Endodermal cell (in vitro differentiated cells): ENCODE measurements at regions not wholly inside any gene's neighbourhood (a gene's known extent, or its start where the extent isn't known, plus 50 kb on each side); places are given as distances from the start of the nearest gene placed in this dataset.

ENCODE experiments used
- DNase-seq: peaks from one replicate; pipeline ENCODE4 v3.0.0-alpha.2; 2017
- H3K27ac ChIP-seq: 2 replicates; pipeline ENCODE4 v1.5.1; 2013; ENCODE audit warnings: mild to moderate bottlenecking, low read depth, low read length, moderate library complexity
- H3K27me3 ChIP-seq: 2 replicates; pipeline ENCODE4 v1.6.1; 2013; ENCODE audit warnings: mild to moderate bottlenecking, low read length, moderate library complexity; ENCODE audit not compliant: insufficient read depth, control insufficient read depth, poor library complexity, severe bottlenecking
- H3K36me3 ChIP-seq: 2 replicates; pipeline ENCODE4 v1.7.0; 2013; ENCODE audit warnings: mild to moderate bottlenecking, low read length, moderate library complexity; ENCODE audit not compliant: control insufficient read depth, insufficient read depth
- H3K4me1 ChIP-seq: one replicate; pipeline ENCODE4 v1.7.0; 2013; ENCODE audit warnings: low read length; ENCODE audit not compliant: control insufficient read depth, insufficient read depth
- H3K4me3 ChIP-seq: 2 replicates; pipeline ENCODE4 v1.5.1; 2013; ENCODE audit warnings: mild to moderate bottlenecking, low read length, moderate library complexity
- H3K9ac ChIP-seq: 2 replicates; pipeline ENCODE4 v1.6.1; 2013; ENCODE audit warnings: mild to moderate bottlenecking, low read length, moderate library complexity; ENCODE audit not compliant: poor library complexity, severe bottlenecking; ENCODE audit errors: extremely low read depth
- H3K9me3 ChIP-seq: 2 replicates; pipeline ENCODE4 v1.6.1; 2013; ENCODE audit warnings: mild to moderate bottlenecking, low read length, moderate library complexity; ENCODE audit not compliant: control insufficient read depth
- H3K27ac Mint-ChIP-seq: 2 replicates; pipeline ENCODE4 v1.8.0; 2020; ENCODE audit warnings: mixed read lengths
- H3K27me3 Mint-ChIP-seq: 2 replicates; pipeline ENCODE4 v1.8.0; 2021; ENCODE audit warnings: mild to moderate bottlenecking, mixed read lengths; ENCODE audit not compliant: insufficient read depth
- H3K36me3 Mint-ChIP-seq: 2 replicates; pipeline ENCODE4 v1.8.0; 2020; ENCODE audit warnings: low read depth, mixed read lengths
- H3K4me1 Mint-ChIP-seq: 2 replicates; pipeline ENCODE4 v1.8.0; 2020; ENCODE audit warnings: mixed read lengths
- H3K4me3 Mint-ChIP-seq: 2 replicates; pipeline ENCODE4 v1.8.0; 2020; ENCODE audit warnings: mild to moderate bottlenecking, moderate library complexity, mixed read lengths
- H3K9me3 Mint-ChIP-seq: 2 replicates; pipeline ENCODE4 v1.8.0; 2020; ENCODE audit warnings: mild to moderate bottlenecking, mixed read lengths
- WGBS, 2 experiments: methylation state at CpG; one replicate each; pipeline versions ENCODE4 v1.1.5 to v1.1.7; 2013; ENCODE audit warnings: missing lambda C conversion rate in 2 of 2, mixed read lengths in 1 of 2; ENCODE audit not compliant: insufficient coverage in 1 of 2, insufficient read length in 1 of 2; 5-methylcytosine and 5-hydroxymethylcytosine counted together
- TF ChIP-seq, protein P1 (sequence below): fragments of 200-600 bp; sonication (generic); conservative IDR thresholded peaks from 2 replicates; pipeline ENCODE4 v1.5.0; 2021; ENCODE audit warnings: antibody characterized with exemption, mild to moderate bottlenecking

DNA sequence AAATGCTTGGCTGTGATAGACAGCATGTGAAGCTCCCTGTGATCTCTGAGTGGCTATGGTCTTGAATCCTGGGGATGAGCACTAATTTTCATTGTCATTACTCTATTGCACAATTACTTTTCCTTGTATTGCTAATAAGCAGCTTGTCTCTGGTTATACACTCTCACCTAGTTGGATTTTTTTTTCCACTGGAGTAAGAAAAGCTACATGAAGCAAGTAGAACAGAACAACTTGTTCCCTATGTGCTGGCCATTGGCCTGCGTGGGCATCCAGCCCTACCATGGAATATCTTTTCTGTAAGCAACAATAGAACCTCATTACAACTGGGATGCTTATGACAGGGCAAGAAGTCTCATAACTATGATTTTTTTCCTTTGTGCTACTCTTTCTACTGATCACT is 807.4 kb downstream of the TNS3 start:
- TF ChIP-seq, protein P1, sequence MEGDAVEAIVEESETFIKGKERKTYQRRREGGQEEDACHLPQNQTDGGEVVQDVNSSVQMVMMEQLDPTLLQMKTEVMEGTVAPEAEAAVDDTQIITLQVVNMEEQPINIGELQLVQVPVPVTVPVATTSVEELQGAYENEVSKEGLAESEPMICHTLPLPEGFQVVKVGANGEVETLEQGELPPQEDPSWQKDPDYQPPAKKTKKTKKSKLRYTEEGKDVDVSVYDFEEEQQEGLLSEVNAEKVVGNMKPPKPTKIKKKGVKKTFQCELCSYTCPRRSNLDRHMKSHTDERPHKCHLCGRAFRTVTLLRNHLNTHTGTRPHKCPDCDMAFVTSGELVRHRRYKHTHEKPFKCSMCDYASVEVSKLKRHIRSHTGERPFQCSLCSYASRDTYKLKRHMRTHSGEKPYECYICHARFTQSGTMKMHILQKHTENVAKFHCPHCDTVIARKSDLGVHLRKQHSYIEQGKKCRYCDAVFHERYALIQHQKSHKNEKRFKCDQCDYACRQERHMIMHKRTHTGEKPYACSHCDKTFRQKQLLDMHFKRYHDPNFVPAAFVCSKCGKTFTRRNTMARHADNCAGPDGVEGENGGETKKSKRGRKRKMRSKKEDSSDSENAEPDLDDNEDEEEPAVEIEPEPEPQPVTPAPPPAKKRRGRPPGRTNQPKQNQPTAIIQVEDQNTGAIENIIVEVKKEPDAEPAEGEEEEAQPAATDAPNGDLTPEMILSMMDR: no peak
- Mint-ChIP-seq H3K4me3 (no peak overlapping the region), H3K27ac (no peak overlapping the region), H3K27me3 (no peaks in the 10 kb centered on the region), H3K9me3 (peaks cover 8% of the 10 kb centered on the region), H3K4me1 (peaks cover 25% of the 10 kb centered on the region), H3K36me3 (no peaks in the 10 kb centered on the region)
- Histone ChIP-seq H3K27me3 (no peaks in the 10 kb centered on the region), H3K4me3 (no peak overlapping the region), H3K36me3 (no peaks in the 10 kb centered on the region), H3K27ac (no peak overlapping the region), H3K9ac (no peak overlapping the region), H3K9me3 (peaks cover 4% of the 10 kb centered on the region), H3K4me1 (no peaks in the 10 kb centered on the region)
- no peak for DNase-seq
- WGBS, 2 experiments: 92 to 100% methylated on average over 1 of the region's 1 CpG

DNA sequence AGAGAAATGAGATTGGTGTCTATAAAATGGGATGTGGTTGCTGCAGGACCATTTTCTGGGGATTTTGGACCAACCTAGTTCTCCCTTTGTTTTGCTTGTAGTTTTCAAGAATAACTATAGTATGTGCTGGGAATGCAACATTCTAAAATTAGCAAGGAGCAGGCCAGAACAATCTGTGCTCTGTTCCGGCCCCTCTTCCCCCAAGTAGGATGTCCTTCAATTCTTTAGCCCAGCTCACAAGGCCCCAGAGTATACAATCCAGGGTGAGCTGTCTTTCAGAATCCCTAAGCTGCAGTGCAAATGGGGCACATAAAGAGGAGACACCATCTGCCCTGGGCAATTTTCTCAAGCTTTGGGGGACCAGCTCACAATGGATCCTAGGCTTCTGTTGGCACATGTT is 809.1 kb downstream of the TNS3 start:
- no peaks in the 10 kb centered on the region for H3K27me3 Mint-ChIP-seq
- Histone ChIP-seq H3K9me3 (peaks cover 21% of the 10 kb centered on the region), H3K4me1 (no peaks in the 10 kb centered on the region), H3K27ac (no peak overlapping the region), H3K36me3 (no peaks in the 10 kb centered on the region), H3K4me3 (no peak overlapping the region), H3K27me3 (no peaks in the 10 kb centered on the region), H3K9ac (no peak overlapping the region)
- H3K36me3 Mint-ChIP-seq: peaks cover 5% of the 10 kb centered on the region
- H3K9me3 Mint-ChIP-seq: peaks cover 20% of the 10 kb centered on the region
- H3K27ac Mint-ChIP-seq: no peak overlapping the region
- H3K4me3 Mint-ChIP-seq: no peak overlapping the region
- H3K4me1 Mint-ChIP-seq: peaks cover 25% of the 10 kb centered on the region
- DNase-seq: no peak
- TF ChIP-seq, protein P1: no peak
- 95 to 100% methylated on average over 1 of the region's 1 CpG for WGBS, 2 experiments

DNA sequence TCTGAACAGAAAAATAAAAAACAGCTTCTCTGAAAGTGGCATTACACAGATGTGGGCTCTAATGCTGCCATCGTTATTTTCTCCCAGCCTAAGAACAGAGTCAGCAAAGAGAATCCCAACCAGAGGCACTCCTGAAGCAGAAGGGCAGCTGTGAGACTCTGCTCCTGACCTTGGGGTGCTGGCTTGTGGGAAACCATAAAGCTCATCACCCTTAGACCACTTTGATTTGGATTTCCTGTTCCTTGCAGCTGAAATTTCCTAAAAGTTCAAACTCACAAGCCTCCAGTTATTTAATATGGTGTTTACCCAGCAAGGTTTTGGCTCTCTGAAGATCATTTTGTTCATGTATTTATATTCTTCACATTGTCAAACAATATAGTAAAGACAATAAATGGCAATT is 814.8 kb downstream of the TNS3 start:
- 89 to 93% methylated on average over 1 of the region's 1 CpG for whole genome bisulfite sequencing, 2 experiments
- Histone ChIP-seq H3K27ac (no peak overlapping the region), H3K4me1 (no peaks in the 10 kb centered on the region), H3K36me3 (no peaks in the 10 kb centered on the region), H3K4me3 (no peak overlapping the region), H3K9ac (no peak overlapping the region), H3K27me3 (no peaks in the 10 kb centered on the region), H3K9me3 (peaks cover 23% of the 10 kb centered on the region)
- Mint-ChIP-seq H3K27me3 (no peaks in the 10 kb centered on the region), H3K4me1 (peaks cover 2% of the 10 kb centered on the region), H3K4me3 (no peak overlapping the region), H3K9me3 (peaks cover 20% of the 10 kb centered on the region), H3K27ac (no peak overlapping the region), H3K36me3 (peaks cover 5% of the 10 kb centered on the region)
- DNase-seq: no peak
- TF ChIP-seq, protein P1: no peak
